ENCODE measurements at regions not wholly inside any gene's neighbourhood (a gene's known extent, or its start where the extent isn't known, plus 50 kb on each side); places are given as distances from the start of the nearest gene placed in this dataset.

DNA sequence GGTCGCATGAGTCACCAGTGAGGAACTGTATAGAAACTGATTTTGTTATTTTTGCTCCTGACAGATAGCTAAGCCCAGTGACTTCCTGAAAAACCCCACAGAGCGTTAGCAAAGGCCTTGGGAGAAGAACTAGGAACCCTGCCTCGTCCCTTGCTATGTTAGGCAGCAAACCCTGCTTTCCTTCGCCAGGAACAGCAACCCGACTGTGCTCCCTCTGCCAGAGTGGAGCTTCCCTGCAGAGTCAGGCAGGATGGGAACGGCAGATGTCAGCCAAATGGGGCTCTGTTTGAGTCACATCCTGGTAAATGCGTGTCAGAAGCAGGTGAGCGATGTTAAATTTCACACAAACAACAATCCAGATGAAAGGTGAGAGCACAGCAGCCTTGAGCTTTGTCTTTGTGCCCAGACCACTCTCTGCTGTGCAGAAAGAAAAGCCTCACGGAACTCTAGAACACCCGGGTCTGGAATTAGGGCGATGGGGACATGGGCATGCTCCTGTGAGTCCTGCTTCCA is 186.6 kb downstream of the ADAMTS15 start:
- no peaks in the 10 kb centered on the region for H3K4me1 Mint-ChIP-seq
- no peak overlapping the region for H3K4me3 Mint-ChIP-seq
- no peaks in the 10 kb centered on the region for H3K9me3 Mint-ChIP-seq
- H3K27me3 Mint-ChIP-seq, result peaks cover 0 to 10% (median 0%) of the 10 kb centered on the region in 5 donors
- POLR2A ChIA-PET, result no interaction called here
- H3K36me3 Mint-ChIP-seq, result no peaks in the 10 kb centered on the region
- no peak for DNase-seq
- no peak for ATAC-seq
- no peak overlapping the region for H3K27ac Mint-ChIP-seq

DNA sequence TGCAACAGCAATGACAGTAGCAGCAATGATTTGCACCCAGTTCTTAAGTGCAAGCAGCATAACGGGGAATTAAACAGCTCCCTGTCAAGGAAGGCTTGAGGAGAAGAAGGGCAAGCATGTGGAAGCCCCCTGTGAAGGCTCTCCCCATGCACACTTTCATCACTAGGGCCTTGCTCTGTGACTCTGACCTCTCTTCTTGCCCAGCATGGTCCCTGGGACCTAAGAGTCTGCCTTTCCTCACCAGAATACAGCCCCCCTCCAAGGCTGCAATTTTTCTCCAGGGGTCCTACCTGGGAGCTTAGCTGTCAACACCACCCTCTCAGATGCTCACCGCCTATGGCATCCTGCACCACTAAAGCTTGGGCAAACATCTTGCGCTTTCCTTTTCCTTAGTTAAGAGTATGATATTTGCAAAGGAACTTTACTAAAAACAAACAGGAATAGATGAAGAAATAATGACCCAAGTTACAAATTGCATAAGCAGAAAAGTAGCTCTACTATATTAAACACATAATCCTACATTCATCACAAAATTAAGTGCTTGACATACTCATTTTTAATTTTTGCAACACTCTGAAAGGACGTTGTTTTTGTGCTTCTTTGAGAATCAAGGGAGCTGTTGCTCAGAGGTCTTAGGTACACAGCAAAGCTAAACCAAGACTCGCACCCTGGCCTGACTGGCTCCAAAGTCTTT is 187.6 kb downstream of the ADAMTS15 start:
- Mint-ChIP-seq H3K27me3 (peaks cover 0 to 10% (median 0%) of the 10 kb centered on the region in 5 donors), H3K27ac (no peak overlapping the region), H3K36me3 (no peaks in the 10 kb centered on the region), H3K4me1 (no peaks in the 10 kb centered on the region), H3K9me3 (peaks cover 0 to 1% (median 0%) of the 10 kb centered on the region in 9 donors), H3K4me3 (no peak overlapping the region)
- POLR2A ChIA-PET, result no interaction called here
- DNase-seq (no peak), ATAC-seq (no peak)

DNA sequence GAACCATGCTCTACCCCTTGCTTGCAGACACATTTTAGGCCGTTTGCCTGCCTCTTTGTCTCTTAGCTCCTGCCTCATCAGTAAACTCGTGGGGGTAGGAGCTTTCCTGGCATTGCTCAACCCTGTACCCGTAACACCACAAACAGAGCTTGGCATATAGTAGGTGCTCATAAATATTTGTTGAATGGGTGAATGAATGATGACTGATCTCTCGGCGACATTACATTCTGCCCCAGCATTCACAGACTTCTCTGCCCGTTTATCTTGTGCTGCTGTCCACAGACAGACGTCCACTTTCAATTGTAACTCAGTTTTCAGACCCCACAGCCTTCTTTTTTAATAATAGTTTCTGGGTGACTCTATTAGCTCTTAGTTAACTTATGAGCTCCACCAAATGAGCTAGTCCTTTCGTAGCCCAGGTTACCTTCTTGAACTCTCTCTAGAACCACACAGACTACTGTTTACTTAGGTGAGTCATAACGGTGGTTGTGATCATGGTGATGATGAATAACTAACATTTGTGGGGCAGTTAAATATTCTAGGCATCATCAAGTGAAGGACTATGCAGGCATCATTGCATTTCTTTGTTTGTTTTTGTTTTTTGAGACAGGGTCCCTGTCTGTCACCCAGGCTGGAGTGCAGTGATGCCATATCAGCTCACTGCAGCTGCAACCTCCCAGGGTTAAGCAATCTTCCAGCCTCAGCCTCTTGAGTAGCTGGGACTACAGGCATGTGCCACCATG is 188.4 kb downstream of the ADAMTS15 start:
- Mint-ChIP-seq H3K4me1 (no peaks in the 10 kb centered on the region), H3K36me3 (no peaks in the 10 kb centered on the region), H3K4me3 (no peak overlapping the region), H3K27me3 (peaks cover 0 to 9% (median 0%) of the 10 kb centered on the region in 5 donors), H3K9me3 (peaks cover 0 to 1% (median 0%) of the 10 kb centered on the region in 9 donors), H3K27ac (no peak overlapping the region)
- DNase-seq (no peak), ATAC-seq (no peak)
- POLR2A ChIA-PET, result no interaction called here

DNA sequence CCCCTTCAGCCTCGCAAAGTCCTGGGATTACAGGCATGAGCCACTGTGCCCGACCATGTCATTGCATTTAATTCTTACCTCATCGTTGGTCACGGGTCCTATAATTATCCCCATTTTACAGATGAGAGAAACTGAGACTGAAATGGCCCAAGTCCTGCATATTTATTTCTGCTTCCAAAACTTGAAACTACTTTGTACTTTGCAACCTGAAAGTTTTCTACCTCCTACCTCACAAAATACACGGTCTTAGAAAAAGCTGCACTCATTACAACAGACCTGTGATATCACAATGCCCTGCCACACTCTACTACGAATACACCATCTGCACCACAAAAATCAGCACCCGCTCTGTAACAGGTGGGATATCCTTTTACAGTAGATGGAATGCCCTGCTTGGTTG is 189.1 kb downstream of the ADAMTS15 start:
- peaks cover 0 to 1% (median 0%) of the 10 kb centered on the region in 9 donors for H3K9me3 Mint-ChIP-seq

DNA sequence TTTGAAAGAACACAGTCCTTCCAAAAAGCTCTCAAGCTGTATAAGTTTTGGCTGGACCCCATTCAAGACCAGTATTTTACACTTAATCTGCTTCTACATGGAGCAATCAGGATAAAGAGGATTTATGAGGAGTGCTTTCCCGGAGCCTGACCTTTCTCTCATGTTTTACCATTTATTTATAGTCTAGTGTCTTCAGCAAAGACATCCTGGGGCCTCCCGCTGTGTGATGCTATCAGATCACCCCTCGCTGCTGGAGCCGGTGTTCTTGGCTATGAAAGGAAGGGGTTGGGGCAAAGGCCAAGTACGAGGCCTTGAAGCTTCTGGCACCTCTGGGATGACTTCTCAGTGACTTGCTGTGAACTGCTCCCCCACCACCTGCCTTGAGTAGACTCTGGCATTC is 189.6 kb downstream of the ADAMTS15 start:
- Mint-ChIP-seq H3K36me3 (no peaks in the 10 kb centered on the region), H3K4me1 (no peaks in the 10 kb centered on the region), H3K4me3 (no peak overlapping the region), H3K27ac (no peak overlapping the region), H3K27me3 (peaks cover 0 to 10% (median 0%) of the 10 kb centered on the region in 5 donors), H3K9me3 (peaks cover 0 to 1% (median 0%) of the 10 kb centered on the region in 9 donors)
- DNase-seq, result no peak
- ATAC-seq, result no peak
- POLR2A ChIA-PET, result no interaction called here

More for the DNA sequence above, 189.1 kb downstream of the ADAMTS15 start:
- H3K27me3 Mint-ChIP-seq, result peaks cover 0 to 6% (median 0%) of the 10 kb centered on the region in 5 donors
- no peaks in the 10 kb centered on the region for H3K36me3 Mint-ChIP-seq
- POLR2A ChIA-PET, result no interaction called here
- no peak for ATAC-seq
- H3K4me1 Mint-ChIP-seq, result no peaks in the 10 kb centered on the region
- no peak for DNase-seq
- no peak overlapping the region for H3K27ac Mint-ChIP-seq
- no peak overlapping the region for H3K4me3 Mint-ChIP-seq

DNA sequence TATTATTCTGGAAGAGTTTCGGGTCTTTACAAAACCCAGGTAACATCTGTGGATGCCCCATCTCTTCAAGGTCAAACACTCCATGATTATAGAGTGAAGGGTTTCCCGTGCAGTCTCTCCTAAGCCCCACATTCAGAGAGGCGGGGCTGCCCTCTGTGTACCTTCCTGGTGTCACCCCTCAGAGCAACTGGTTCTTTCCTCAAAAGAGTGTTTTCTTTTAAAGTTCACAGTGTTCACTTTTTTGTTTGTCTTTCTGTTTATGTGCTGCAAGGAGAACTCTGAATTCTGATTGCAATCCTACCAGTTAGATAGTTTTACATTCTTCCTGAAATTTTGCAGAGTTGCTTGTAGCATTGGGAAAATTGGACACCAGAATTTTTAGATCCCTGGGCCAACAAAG is 190.2 kb downstream of the ADAMTS15 start:
- ATAC-seq, result no peak
- POLR2A ChIA-PET, result no interaction called here
- no peaks in the 10 kb centered on the region for H3K36me3 Mint-ChIP-seq

DNA sequence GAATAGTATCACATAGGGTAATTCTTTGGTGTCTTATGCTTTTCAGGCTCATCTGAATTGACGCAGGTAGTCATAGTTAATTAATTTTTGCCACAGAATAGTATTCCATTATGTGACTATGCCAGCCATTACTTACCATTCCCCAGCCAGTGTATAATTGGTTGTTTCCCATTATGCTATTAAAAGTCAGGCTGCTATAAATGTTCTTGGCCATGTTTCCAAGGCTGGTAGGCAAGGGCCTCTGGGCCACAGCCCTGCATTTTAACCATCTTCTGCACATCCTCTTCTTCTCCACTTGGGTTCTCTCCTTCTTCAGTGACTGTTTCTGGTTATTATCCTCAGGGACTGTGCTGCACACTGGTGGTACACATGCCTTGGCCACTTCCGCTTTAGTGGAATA is 190.9 kb downstream of the ADAMTS15 start:
- no peak for ATAC-seq
- no peaks in the 10 kb centered on the region for H3K4me1 Mint-ChIP-seq
- H3K27me3 Mint-ChIP-seq, result peaks cover 0 to 7% (median 0%) of the 10 kb centered on the region in 5 donors
- H3K36me3 Mint-ChIP-seq, result no peaks in the 10 kb centered on the region
- H3K9me3 Mint-ChIP-seq, result peaks cover 0 to 1% (median 0%) of the 10 kb centered on the region in 9 donors
- no peak overlapping the region for H3K27ac Mint-ChIP-seq
- no peak for DNase-seq
- POLR2A ChIA-PET, result no interaction called here
- H3K4me3 Mint-ChIP-seq, result no peak overlapping the region

More for the DNA sequence above, 190.2 kb downstream of the ADAMTS15 start:
- no peak for DNase-seq
- no peaks in the 10 kb centered on the region for H3K4me1 Mint-ChIP-seq
- H3K27me3 Mint-ChIP-seq, result peaks cover 0 to 10% (median 0%) of the 10 kb centered on the region in 5 donors
- no peak overlapping the region for H3K4me3 Mint-ChIP-seq
- H3K9me3 Mint-ChIP-seq, result peaks cover 0 to 1% (median 0%) of the 10 kb centered on the region in 9 donors
- H3K27ac Mint-ChIP-seq, result no peak overlapping the region

DNA sequence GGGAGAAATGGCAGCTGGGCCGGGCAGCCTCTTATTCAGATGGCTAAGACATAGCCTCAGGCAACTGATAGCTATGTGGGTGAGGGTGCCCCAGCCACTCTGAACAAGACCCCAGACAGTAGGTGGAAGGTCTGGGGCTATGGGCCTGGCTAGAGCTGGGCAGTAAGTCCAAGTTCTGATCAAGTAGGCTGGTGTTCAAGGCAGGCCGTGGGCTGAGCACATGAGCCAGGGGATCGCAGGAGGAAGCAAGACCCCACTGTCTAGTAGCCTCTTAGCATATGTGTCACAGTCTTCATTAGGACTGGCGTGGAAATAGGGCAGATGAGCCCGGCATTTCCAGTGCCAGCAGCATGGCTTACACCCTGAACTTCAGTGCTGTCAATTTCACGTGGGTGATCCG is 192.1 kb downstream of the ADAMTS15 start:
- Mint-ChIP-seq H3K4me3 (no peak overlapping the region), H3K27me3 (peaks cover 0 to 7% (median 0%) of the 10 kb centered on the region in 5 donors), H3K4me1 (no peaks in the 10 kb centered on the region), H3K9me3 (peaks cover 0 to 1% (median 0%) of the 10 kb centered on the region in 9 donors), H3K27ac (no peak overlapping the region), H3K36me3 (no peaks in the 10 kb centered on the region)
- DNase-seq, result no peak
- no peak for ATAC-seq
- POLR2A ChIA-PET, result no interaction called here

DNA sequence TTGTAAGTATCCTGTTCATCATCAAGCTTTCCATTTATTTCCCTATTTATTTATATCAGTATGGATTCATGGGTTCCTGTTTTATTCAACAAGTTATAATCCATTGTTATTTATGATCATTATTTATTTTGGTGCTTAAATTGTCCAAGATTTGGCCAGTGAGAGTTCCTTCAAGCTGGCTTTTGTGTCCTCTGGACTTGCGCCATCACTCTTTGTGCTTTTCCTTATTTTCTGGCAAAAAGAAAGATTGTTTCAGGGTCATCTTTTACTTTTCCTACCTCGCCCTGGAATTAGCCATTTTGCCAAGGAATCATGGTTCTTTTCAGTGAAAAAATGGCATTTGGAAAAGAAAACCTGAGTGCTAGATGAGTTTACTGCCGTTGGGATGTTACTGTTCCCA is 193.4 kb downstream of the ADAMTS15 start:
- no peak overlapping the region for H3K27ac Mint-ChIP-seq
- DNase-seq (no peak), ATAC-seq (no peak)
- no peak overlapping the region for H3K4me3 Mint-ChIP-seq
- H3K27me3 Mint-ChIP-seq, result peaks cover 0 to 7% (median 0%) of the 10 kb centered on the region in 5 donors
- peaks cover 0 to 1% (median 0%) of the 10 kb centered on the region in 9 donors for H3K9me3 Mint-ChIP-seq
- H3K36me3 Mint-ChIP-seq, result no peaks in the 10 kb centered on the region
- no peaks in the 10 kb centered on the region for H3K4me1 Mint-ChIP-seq
- POLR2A ChIA-PET, result no interaction called here

DNA sequence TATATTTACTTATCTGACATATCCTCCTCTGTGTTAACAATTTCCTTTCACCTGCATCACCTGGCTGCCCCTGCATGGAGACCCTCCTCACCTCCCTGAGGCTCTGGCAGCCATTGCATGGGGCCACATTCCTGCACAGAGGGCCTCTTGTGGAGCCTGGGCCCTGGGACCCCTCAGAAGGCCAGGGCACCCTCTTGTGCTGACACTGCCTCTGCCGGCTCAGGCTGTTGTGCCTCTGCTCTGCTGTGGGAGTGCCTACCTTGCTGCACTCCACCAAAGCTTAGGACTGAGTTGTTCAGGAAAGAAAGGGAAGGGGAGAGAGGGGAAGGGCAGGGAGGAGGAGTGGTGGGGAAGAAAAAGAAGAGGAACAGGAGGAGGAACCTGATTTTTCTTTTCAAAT is 194.5 kb downstream of the ADAMTS15 start:
- Mint-ChIP-seq H3K4me1 (peaks cover 0 to 1% (median 0%) of the 10 kb centered on the region in 4 donors), H3K27ac (no peak overlapping the region), H3K27me3 (peaks cover 0 to 9% (median 0%) of the 10 kb centered on the region in 5 donors), H3K9me3 (peaks cover 0 to 1% (median 0%) of the 10 kb centered on the region in 9 donors), H3K4me3 (no peak overlapping the region), H3K36me3 (no peaks in the 10 kb centered on the region)
- POLR2A ChIA-PET, result no interaction called here
- DNase-seq (no peak), ATAC-seq (no peak)

DNA sequence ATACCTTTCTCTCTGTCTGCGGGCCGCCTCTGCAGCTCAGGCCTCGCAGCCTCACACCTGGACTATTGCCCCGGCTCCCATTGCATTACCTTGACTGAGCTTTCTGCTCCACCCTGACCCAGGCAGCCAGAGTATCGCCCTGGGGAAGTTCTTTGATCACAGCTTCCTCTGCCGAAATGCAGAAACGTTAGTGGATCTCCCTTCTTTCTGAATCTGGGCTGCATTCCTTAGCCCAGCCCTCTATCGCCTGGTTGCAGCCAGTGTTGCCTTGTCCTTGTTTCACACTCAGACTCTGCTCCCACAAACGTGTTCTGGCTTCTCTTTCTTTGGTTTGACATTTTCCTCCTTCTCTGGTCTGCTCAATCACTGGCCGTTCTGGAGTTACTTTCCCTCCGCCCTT is 195.7 kb downstream of the ADAMTS15 start:
- no peak overlapping the region for H3K27ac Mint-ChIP-seq
- no peak overlapping the region for H3K4me3 Mint-ChIP-seq
- POLR2A ChIA-PET, result no interaction called here
- ATAC-seq (no peak), DNase-seq (no peak)
- peaks cover 0 to 9% (median 0%) of the 10 kb centered on the region in 5 donors for H3K27me3 Mint-ChIP-seq
- peaks cover 0 to 1% (median 0%) of the 10 kb centered on the region in 9 donors for H3K9me3 Mint-ChIP-seq
- no peaks in the 10 kb centered on the region for H3K36me3 Mint-ChIP-seq
- H3K4me1 Mint-ChIP-seq, result peaks cover 0 to 1% (median 0%) of the 10 kb centered on the region in 4 donors

DNA sequence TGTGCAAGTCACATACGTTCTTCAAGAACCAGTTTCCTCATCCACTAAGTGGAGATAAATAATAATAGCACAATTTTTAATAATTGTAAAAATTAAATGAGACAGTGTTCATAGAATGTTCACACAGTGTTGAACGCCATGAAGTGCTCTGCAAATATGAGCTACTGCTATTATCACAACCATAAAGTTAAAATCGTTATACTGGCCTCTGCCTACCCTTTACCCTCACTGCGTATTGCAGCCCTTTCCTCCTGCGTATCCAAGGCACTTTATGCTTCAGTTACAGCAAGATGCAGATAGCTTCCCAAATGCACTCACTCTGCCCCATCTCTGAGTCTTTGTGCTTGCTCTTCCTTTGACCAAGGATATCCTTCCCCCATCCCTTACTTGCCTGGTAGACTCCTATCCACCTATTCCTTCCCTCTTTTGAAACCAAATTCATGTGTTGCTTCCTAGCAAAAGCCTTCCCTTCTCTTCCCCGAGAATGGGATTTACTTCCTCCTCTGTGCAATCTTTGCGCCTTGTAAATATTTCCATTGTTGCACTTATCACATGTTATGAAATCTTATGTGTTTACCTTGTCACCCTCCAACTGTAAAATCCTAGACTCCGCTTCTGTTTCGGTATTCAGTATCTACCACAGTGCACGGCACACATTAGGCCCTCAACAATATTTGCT is 196.9 kb downstream of the ADAMTS15 start:
- POLR2A ChIA-PET, result no interaction called here
- H3K27me3 Mint-ChIP-seq, result peaks cover 0 to 9% (median 0%) of the 10 kb centered on the region in 5 donors
- no peak overlapping the region for H3K4me3 Mint-ChIP-seq
- H3K27ac Mint-ChIP-seq, result no peak overlapping the region
- no peaks in the 10 kb centered on the region for H3K36me3 Mint-ChIP-seq
- DNase-seq (no peak), ATAC-seq (no peak)
- peaks cover 0 to 1% (median 0%) of the 10 kb centered on the region in 4 donors for H3K4me1 Mint-ChIP-seq
- H3K9me3 Mint-ChIP-seq, result peaks cover 0 to 1% (median 0%) of the 10 kb centered on the region in 9 donors

DNA sequence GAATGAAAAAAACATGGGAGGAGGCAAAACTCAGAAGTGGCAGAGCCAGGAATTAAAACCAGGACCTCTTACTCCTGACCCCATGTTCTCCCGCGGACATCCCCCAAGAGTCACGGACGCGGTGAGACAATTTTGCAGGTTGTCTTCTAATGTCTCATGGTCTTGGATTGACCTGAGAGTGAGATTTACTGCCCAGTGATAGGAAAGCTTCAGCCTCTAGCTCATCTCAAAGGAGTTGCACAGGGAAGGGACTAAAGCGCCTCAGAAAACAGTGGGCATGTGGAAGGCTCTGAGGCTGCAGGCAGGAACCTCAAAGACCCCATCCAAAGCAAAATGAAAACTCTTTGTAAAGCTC is 197.4 kb downstream of the ADAMTS15 start:
- no peaks in the 10 kb centered on the region for H3K36me3 Mint-ChIP-seq
- POLR2A ChIA-PET, result no interaction called here

More for the DNA sequence above, 197.4 kb downstream of the ADAMTS15 start:
- Mint-ChIP-seq H3K4me3 (no peak overlapping the region), H3K4me1 (peaks cover 0 to 1% (median 0%) of the 10 kb centered on the region in 4 donors), H3K27ac (no peak overlapping the region), H3K27me3 (peaks cover 0 to 9% (median 0%) of the 10 kb centered on the region in 5 donors), H3K9me3 (no peaks in the 10 kb centered on the region)
- no peak for DNase-seq
- no peak for ATAC-seq
